Activated naive CD4-positive, alpha-beta T cell treated with anti-CD3 and anti-CD28 coated beads for 36 hours (primary cell): ENCODE measurements at regions not wholly inside any gene's neighbourhood (a gene's known extent, or its start where the extent isn't known, plus 50 kb on each side); places are given as distances from the start of the nearest gene placed in this dataset.

Source experiments
- CTCF ChIA-PET: fragments of 350-600 bp; sonication (Branson Sonifier 250); formaldehyde crosslinking; loops from one replicate; lab custom pipeline; 2021; ENCODE audit warnings: antibody characterized with exemption; lab: Charles Lee
- DNase-seq: peaks from one replicate; pipeline ENCODE4 v3.0.0-alpha.2; 2020
- H3K27ac Mint-ChIP-seq: one replicate; pipeline ENCODE4 v1.8.0; 2021; ENCODE audit warnings: mild to moderate bottlenecking, mixed read lengths
- H3K27me3 Mint-ChIP-seq: one replicate; pipeline ENCODE4 v1.8.0; 2021; ENCODE audit warnings: low read depth, mixed read lengths
- H3K36me3 Mint-ChIP-seq: one replicate; pipeline ENCODE4 v1.8.0; 2021; ENCODE audit warnings: low read depth, mixed read lengths
- H3K4me1 Mint-ChIP-seq: one replicate; pipeline ENCODE4 v1.8.0; 2021; ENCODE audit warnings: low read depth, mixed read lengths
- H3K4me3 Mint-ChIP-seq: one replicate; pipeline ENCODE4 v1.8.0; 2021; ENCODE audit warnings: mild to moderate bottlenecking, moderate library complexity, mixed read lengths
- H3K9me3 Mint-ChIP-seq: one replicate; pipeline ENCODE4 v1.8.0; 2021; ENCODE audit warnings: mixed read lengths
- intact Hi-C: fragments of 100-400 bp; cut with micrococcal nuclease; formaldehyde crosslinking; loops from one replicate; pipeline ENCODE4 v1.15.1; 2023

DNA sequence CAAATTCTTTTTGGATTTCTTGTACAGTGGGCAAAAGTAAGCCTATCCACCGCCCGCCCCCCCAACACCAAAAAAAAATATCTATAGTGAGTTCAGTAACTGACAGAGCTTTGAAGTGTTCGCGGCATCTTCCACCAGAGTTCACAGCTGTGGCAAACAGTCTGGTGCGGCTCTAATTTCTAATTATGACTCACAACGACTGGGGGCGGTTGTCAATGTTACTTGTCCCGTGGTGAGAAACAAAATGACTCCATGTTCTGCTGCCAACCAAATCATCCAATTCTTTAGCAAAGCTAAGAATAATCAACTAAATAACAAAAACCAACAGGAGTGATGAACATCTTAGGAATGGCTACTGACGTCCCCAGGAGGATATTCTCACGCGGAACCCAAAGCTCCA is 392.5 kb upstream of the SALL3 start:
- Mint-ChIP-seq H3K27me3 (no peaks in the 10 kb centered on the region), H3K4me3 (no peak overlapping the region), H3K36me3 (no peaks in the 10 kb centered on the region), H3K27ac (no peak overlapping the region), H3K9me3 (peaks cover 2% of the 10 kb centered on the region), H3K4me1 (no peaks in the 10 kb centered on the region)
- DNase-seq = no peak
- CTCF ChIA-PET = no interaction called here
- intact Hi-C loops = no loop called here

GRCh38 chr18:78587626-78588600 is 391.7 kb upstream of the SALL3 start:
- CTCF ChIA-PET = no interaction called here
- no peak for DNase-seq
- H3K4me1 Mint-ChIP-seq = no peaks in the 10 kb centered on the region
- intact Hi-C loops = no loop called here
- peaks cover 3% of the 10 kb centered on the region for H3K9me3 Mint-ChIP-seq
- no peak overlapping the region for H3K4me3 Mint-ChIP-seq
- no peaks in the 10 kb centered on the region for H3K27me3 Mint-ChIP-seq
- no peaks in the 10 kb centered on the region for H3K36me3 Mint-ChIP-seq
- H3K27ac Mint-ChIP-seq = no peak overlapping the region

DNA sequence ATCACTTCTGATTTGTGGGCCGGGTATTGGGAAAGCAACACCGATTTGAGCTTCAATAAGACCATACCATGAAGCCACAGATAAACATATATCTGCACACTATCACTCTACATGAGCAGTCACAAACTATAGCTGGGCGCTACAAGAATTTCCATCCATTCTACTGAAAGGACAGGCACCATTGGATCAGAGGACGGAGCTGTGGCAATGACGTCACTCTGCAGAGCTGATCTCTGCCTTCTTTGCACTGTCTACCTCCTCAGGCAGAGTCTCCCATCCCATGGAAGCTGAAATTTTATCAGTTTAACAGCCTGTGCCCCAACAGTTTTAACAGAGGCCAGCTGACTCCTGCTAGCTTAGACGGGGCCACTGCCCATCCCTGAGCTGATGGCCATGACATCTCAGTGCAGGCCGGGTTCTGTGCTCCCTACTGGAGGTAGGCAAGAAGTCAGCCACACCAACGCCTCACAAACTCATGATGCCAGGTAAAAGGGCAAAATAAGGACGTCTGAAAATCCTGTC is 389.6 kb upstream of the SALL3 start:
- H3K4me3 Mint-ChIP-seq = no peak overlapping the region
- CTCF ChIA-PET = no interaction called here
- intact Hi-C loops = no loop called here
- H3K9me3 Mint-ChIP-seq = peaks cover 6% of the 10 kb centered on the region
- no peaks in the 10 kb centered on the region for H3K27me3 Mint-ChIP-seq
- no peaks in the 10 kb centered on the region for H3K36me3 Mint-ChIP-seq
- DNase-seq = no peak
- no peaks in the 10 kb centered on the region for H3K4me1 Mint-ChIP-seq
- no peak overlapping the region for H3K27ac Mint-ChIP-seq

- H3K27me3 Mint-ChIP-seq = no peaks in the 10 kb centered on the region
- intact Hi-C loops = no loop called here
- H3K4me1 Mint-ChIP-seq = no peaks in the 10 kb centered on the region
- CTCF ChIA-PET = no interaction called here
- no peak overlapping the region for H3K4me3 Mint-ChIP-seq
- H3K36me3 Mint-ChIP-seq = no peaks in the 10 kb centered on the region
- no peak overlapping the region for H3K27ac Mint-ChIP-seq
- no peak for DNase-seq
- peaks cover 12% of the 10 kb centered on the region for H3K9me3 Mint-ChIP-seq
Observed at GRCh38 chr18:78595453-78595852, 384.2 kb upstream of the SALL3 start.

- CTCF ChIA-PET = no interaction called here
- peaks cover 12% of the 10 kb centered on the region for H3K9me3 Mint-ChIP-seq
- no peak for DNase-seq
- no peaks in the 10 kb centered on the region for H3K36me3 Mint-ChIP-seq
- no peak overlapping the region for H3K27ac Mint-ChIP-seq
- intact Hi-C loops = no loop called here
- H3K27me3 Mint-ChIP-seq = no peaks in the 10 kb centered on the region
- no peak overlapping the region for H3K4me3 Mint-ChIP-seq
- H3K4me1 Mint-ChIP-seq = no peaks in the 10 kb centered on the region
Observed at GRCh38 chr18:78595924-78596573, 383.6 kb upstream of the SALL3 start.

DNA sequence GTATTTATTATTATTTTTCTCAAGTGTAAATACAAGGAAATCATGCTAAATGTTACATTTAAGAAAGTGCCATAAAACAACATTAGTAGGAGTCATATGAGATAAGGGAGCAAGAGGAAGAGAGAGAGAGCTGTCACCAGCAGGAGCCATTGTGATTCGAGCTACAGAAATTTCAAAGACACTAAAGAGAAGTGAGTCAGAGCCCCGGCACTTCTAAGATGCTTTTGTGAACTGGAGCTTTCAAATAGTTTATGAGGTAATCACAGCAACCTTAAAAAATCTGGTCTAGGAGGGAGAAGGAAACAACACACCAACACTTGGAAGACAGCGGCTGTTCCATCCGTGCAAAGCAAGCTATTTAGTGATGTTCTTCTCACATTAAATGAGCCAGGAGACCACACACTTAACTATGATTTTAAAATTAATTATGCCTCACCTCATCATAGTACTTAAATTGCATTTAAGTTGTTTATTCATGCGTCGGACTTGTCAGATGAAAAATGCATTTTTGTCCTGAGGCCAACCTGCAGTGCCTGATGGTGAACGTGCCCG is 382.7 kb upstream of the SALL3 start:
- Mint-ChIP-seq H3K9me3 (peaks cover 12% of the 10 kb centered on the region), H3K27ac (no peak overlapping the region)

DNA sequence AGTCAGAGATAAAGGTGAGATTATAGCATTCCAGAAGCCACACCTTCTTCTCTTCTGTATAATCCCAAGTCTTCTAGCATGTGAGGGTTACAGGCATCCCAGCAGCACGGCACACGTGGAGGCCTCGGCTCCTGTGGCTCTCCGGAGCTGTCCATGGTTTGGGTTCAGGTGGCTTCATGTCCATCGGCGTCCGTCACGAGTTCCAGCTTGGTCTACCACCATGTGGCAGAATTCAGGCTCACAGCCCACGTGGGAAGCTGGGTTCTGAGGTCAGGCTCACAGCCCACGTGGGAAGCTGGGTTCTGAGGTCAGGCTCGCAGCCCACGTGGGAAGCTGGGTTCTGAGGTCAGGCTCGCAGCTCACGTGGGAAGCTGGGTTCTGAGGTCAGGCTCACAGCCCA is 378.3 kb upstream of the SALL3 start:
- peaks cover 6% of the 10 kb centered on the region for H3K9me3 Mint-ChIP-seq
- no peaks in the 10 kb centered on the region for H3K4me1 Mint-ChIP-seq
- no peak overlapping the region for H3K4me3 Mint-ChIP-seq
- CTCF ChIA-PET = no interaction called here
- DNase-seq = no peak
- intact Hi-C loops = no loop called here
- H3K27me3 Mint-ChIP-seq = no peaks in the 10 kb centered on the region
- H3K27ac Mint-ChIP-seq = no peak overlapping the region
- H3K36me3 Mint-ChIP-seq = no peaks in the 10 kb centered on the region

More for the DNA sequence above, 382.7 kb upstream of the SALL3 start:
- Mint-ChIP-seq H3K27me3 (no peaks in the 10 kb centered on the region), H3K4me1 (no peaks in the 10 kb centered on the region), H3K4me3 (no peak overlapping the region), H3K36me3 (no peaks in the 10 kb centered on the region)
- CTCF ChIA-PET = no interaction called here
- intact Hi-C loops = no loop called here
- no peak for DNase-seq

DNA sequence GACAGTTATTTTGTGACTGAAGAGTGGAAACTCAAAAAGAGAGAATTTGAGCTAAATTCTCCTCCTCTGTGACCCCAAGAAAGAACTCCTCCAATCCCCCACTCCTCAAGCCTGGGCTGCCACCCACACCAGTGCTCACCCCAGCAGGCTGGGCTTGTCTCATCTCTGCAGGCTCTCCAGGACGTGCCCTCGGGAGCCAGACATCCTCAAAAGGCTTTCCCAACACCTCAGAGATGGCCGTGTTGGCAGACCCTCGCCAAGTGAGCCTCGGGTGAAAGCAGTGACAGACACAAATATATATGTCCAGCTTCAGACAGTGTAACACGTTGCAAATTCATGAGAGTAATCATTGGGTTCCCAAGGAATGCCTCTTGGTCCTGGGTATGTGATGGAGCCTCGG is 377.7 kb upstream of the SALL3 start:
- H3K9me3 Mint-ChIP-seq = peaks cover 6% of the 10 kb centered on the region
- no peaks in the 10 kb centered on the region for H3K36me3 Mint-ChIP-seq
- no peak overlapping the region for H3K4me3 Mint-ChIP-seq
- no peak overlapping the region for H3K27ac Mint-ChIP-seq
- H3K27me3 Mint-ChIP-seq = no peaks in the 10 kb centered on the region
- intact Hi-C loops = no loop called here
- CTCF ChIA-PET = no interaction called here
- no peaks in the 10 kb centered on the region for H3K4me1 Mint-ChIP-seq
- no peak for DNase-seq

GRCh38 chr18:78602430-78602829 is 377.2 kb upstream of the SALL3 start:
- Mint-ChIP-seq H3K9me3 (peaks cover 6% of the 10 kb centered on the region), H3K36me3 (no peaks in the 10 kb centered on the region), H3K4me1 (no peaks in the 10 kb centered on the region), H3K4me3 (no peak overlapping the region), H3K27me3 (no peaks in the 10 kb centered on the region), H3K27ac (no peak overlapping the region)
- CTCF ChIA-PET = no interaction called here
- intact Hi-C loops = no loop called here
- no peak for DNase-seq

- H3K4me3 Mint-ChIP-seq = no peak overlapping the region
- intact Hi-C loops = no loop called here
- DNase-seq = no peak
- peaks cover 2% of the 10 kb centered on the region for H3K27me3 Mint-ChIP-seq
- no peaks in the 10 kb centered on the region for H3K4me1 Mint-ChIP-seq
- CTCF ChIA-PET = no interaction called here
- H3K9me3 Mint-ChIP-seq = peaks cover 3% of the 10 kb centered on the region
- H3K36me3 Mint-ChIP-seq = no peaks in the 10 kb centered on the region
- no peak overlapping the region for H3K27ac Mint-ChIP-seq
Observed at GRCh38 chr18:78603102-78603983, 376.3 kb upstream of the SALL3 start.

DNA sequence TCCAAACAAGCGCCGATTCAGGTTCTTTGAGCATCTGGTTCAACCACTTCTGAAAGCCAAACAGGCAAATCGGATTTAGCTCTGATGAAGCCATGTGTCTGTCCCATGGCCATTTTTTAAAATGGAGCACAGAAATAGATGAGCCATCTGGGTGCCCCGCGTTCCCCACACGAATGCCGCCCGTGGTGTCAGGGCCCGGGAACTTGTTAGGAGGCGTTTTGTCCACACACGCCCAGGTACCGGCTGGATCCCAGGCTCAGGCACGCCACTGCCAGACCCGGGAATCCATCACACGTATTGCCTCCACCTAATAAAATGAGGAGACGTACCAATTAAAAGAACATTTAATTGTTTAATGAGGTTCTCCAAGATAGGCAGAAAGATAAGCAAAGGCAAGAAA is 374.4 kb upstream of the SALL3 start:
- Mint-ChIP-seq H3K27ac (no peak overlapping the region), H3K9me3 (no peaks in the 10 kb centered on the region), H3K4me3 (no peak overlapping the region), H3K4me1 (no peaks in the 10 kb centered on the region), H3K36me3 (no peaks in the 10 kb centered on the region), H3K27me3 (peaks cover 2% of the 10 kb centered on the region)
- intact Hi-C loops = no loop called here
- CTCF ChIA-PET = no interaction called here
- DNase-seq = no peak

GRCh38 chr18:78607221-78607620 is 372.4 kb upstream of the SALL3 start:
- CTCF ChIA-PET = no interaction called here

More at GRCh38 chr18:78607221-78607620, 372.4 kb upstream of the SALL3 start:
- Mint-ChIP-seq H3K4me3 (no peak overlapping the region), H3K4me1 (no peaks in the 10 kb centered on the region), H3K9me3 (no peaks in the 10 kb centered on the region), H3K27ac (no peak overlapping the region), H3K36me3 (no peaks in the 10 kb centered on the region), H3K27me3 (peaks cover 2% of the 10 kb centered on the region)
- intact Hi-C loops = no loop called here
- DNase-seq = no peak
